Ectodermal cell (in vitro differentiated cells): ENCODE measurements at regions not wholly inside any gene's neighbourhood (a gene's known extent, or its start where the extent isn't known, plus 50 kb on each side); places are given as distances from the start of the nearest gene placed in this dataset.
"Not testable (repeated sequence)": the region's sequence is repeated elsewhere in the genome, so short reads cannot be mapped to it uniquely, and the experiment has no call there.

Experiments
- H3K27ac ChIP-seq: 2 replicates; pipeline ENCODE4 v1.7.0; 2013; ENCODE audit warnings: mild to moderate bottlenecking, low read depth, low read length; ENCODE audit not compliant: insufficient read depth, poor library complexity, severe bottlenecking
- H3K27me3 ChIP-seq: 2 replicates; pipeline ENCODE4 v1.7.0; 2013; ENCODE audit warnings: mild to moderate bottlenecking, low read length; ENCODE audit not compliant: insufficient read depth, control insufficient read depth, poor library complexity, severe bottlenecking
- H3K36me3 ChIP-seq: one replicate; pipeline ENCODE4 v1.7.0; 2013; ENCODE audit warnings: low read length; ENCODE audit not compliant: control insufficient read depth, insufficient read depth
- H3K4me1 ChIP-seq: one replicate; pipeline ENCODE4 v1.7.0; 2013; ENCODE audit warnings: low read length; ENCODE audit not compliant: control insufficient read depth, insufficient read depth
- H3K4me3 ChIP-seq: 2 replicates; pipeline ENCODE4 v1.7.0; 2013; ENCODE audit warnings: low read depth, low read length, control low read depth; ENCODE audit not compliant: insufficient read depth
- H3K9me3 ChIP-seq: 2 replicates; pipeline ENCODE4 v1.7.0; 2013; ENCODE audit warnings: mild to moderate bottlenecking, low read length, moderate library complexity; ENCODE audit not compliant: control insufficient read depth
- WGBS, 2 experiments: methylation state at CpG; one replicate each; pipeline ENCODE4 v1.1.7; 2013; ENCODE audit warnings: missing lambda C conversion rate in 2 of 2; 5-methylcytosine and 5-hydroxymethylcytosine counted together

DNA sequence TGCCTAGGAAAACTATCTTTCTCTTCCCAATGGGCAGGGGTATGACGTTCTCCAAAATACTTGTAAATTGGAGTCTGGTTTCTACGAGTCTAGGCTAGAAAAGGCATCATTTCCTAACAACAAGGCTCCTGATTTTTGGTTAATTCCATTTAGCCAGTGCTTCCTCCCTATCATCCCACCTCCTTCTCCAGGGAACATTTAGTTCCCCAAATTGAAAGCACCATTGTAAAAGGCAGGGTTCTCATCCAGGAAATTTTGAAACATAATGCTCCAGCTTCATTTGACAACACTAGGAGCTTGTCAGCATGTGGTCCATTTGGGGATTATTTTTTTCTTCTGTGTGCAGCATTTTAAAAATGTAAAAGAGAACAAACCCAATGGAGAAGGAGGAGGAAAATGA, 256.5 kb upstream of the GRIA1 start:
- H3K4me3 ChIP-seq, result no peak overlapping the region
- H3K4me1 ChIP-seq, result no peaks in the 10 kb centered on the region
- H3K27ac ChIP-seq, result no peak overlapping the region
- WGBS, 2 experiments, result 94 to 98% methylated on average over 2 of the region's 2 CpGs
- H3K27me3 ChIP-seq, result no peaks in the 10 kb centered on the region
- H3K36me3 ChIP-seq, result no peaks in the 10 kb centered on the region
- H3K9me3 ChIP-seq, result no peaks in the 10 kb centered on the region

DNA sequence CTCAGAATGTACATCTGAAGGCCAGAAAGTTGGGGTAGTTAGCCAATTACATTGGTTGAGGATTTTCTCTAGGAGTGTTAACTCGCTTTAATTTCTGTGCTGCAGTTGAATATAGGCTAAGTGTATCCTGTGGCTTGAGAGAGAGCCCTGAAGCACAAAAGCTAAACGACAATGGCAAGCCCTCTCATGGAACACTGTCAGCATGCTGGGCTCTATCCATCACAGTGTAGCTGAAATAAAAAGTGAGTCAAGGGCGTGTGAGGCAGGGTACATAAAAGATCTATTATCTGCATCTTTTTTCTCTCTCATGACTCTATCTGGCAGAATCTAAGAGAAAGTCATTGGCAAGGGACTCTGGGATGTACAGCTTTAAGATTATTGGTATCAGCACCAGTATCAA, 254.2 kb upstream of the GRIA1 start:
- no peaks in the 10 kb centered on the region for H3K4me1 ChIP-seq
- H3K27ac ChIP-seq, result no peak overlapping the region
- H3K4me3 ChIP-seq, result no peak overlapping the region
- H3K36me3 ChIP-seq, result no peaks in the 10 kb centered on the region
- no peaks in the 10 kb centered on the region for H3K9me3 ChIP-seq
- H3K27me3 ChIP-seq, result no peaks in the 10 kb centered on the region
- WGBS, 2 experiments, result 75 to 83% methylated on average over 3 of the region's 3 CpGs

DNA sequence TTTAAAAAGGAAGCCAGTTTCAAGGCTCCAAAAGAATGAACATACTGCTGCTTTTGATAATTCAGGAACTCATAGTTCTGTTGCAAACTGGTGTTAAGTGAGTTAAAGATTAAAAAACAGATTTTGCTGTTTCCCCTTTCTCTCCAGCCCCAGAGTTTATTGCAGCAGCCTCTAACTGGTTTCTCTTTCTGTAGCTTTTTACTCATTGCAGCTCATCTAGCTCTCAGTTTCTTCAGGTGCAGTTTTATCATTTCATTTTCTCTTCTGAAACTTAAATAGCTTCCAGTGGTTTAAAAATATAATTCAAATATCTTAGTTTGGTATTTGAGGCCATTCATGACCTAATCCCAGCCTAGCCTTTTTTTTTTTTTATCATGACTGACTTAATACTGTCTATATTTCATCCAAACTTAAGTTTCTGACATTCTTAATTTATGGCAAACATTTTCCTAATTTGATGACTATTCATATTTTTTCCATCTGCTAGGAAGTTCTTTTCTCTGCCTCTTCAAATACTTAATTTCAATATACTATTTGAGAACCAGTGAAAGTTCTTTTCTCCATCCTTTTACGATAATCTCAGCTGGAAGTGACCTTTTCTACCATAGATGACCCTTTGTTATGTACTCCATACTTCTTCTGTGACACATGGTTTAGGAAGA, 252.7 kb upstream of the GRIA1 start:
- H3K27ac ChIP-seq, result no peak overlapping the region
- no peak overlapping the region for H3K4me3 ChIP-seq
- 100% methylated on average over 1 of the region's 1 CpG for WGBS, 2 experiments
- H3K36me3 ChIP-seq, result no peaks in the 10 kb centered on the region
- no peaks in the 10 kb centered on the region for H3K4me1 ChIP-seq
- H3K9me3 ChIP-seq, result no peaks in the 10 kb centered on the region
- H3K27me3 ChIP-seq, result no peaks in the 10 kb centered on the region

DNA sequence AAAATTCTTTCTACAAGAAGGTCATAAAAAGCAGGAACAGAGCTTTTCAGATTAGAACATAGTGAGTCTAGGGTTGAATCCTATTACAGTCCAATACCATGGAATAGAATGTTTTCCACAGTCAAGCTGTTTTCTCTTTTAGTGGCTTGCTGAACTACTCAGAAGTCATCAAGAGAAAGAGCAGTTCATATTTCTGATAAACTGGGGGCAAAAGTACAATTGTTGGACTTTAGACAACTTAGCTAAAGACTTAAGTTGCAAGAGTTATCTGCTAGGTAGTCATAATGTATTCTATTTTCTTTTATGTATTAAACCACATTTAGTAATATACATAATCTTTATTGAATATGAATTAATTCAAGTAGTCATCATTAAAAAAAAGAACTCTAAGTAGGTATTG, 233.1 kb upstream of the GRIA1 start:
- Histone ChIP-seq H3K27me3 (no peaks in the 10 kb centered on the region), H3K4me1 (no peaks in the 10 kb centered on the region)

DNA sequence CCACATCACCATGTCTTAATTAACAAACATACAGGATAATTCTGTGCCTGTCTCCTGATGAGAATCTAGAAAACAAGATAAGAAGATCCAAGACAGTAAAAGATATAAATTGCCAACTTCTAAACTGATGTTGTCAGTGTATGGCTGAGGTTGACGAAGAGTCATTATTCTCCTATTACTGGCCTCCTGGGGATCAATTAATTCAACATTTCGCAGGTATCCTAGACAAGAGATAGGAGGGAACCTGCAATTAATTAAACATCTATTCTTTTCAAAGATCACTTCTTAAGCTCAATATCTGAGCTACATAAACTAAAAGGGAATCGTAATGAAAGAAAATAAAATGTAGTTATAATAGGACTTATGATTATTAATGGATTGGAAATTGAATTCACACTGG, 232.0 kb upstream of the GRIA1 start:
- Histone ChIP-seq H3K4me3 (no peak overlapping the region), H3K9me3 (no peaks in the 10 kb centered on the region), H3K36me3 (no peaks in the 10 kb centered on the region), H3K27ac (no peak overlapping the region), H3K27me3 (no peaks in the 10 kb centered on the region), H3K4me1 (no peaks in the 10 kb centered on the region)
- WGBS, 2 experiments, result 92 to 100% methylated on average over 3 of the region's 3 CpGs

More for the DNA sequence above, 233.1 kb upstream of the GRIA1 start:
- H3K36me3 ChIP-seq, result no peaks in the 10 kb centered on the region
- no peaks in the 10 kb centered on the region for H3K9me3 ChIP-seq
- no peak overlapping the region for H3K27ac ChIP-seq
- H3K4me3 ChIP-seq, result no peak overlapping the region

DNA sequence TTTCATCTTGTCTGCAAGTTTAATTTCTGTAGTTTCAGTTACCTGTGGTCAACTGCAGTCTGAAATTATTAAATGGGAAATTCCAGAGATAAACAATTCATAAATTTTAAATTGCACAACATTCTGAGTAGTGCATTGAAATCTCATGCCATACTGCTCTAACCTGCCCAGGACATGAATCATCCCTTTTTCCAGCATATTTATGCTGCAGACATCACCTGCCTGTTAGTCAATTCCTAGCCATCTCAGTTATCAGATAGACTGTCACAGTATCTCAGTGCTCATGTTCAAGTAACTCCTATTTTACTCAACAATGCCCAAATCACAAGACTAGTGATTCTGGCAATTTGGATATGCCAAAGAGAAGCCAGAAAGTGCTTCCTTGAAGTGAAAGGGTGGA, 223.0 kb upstream of the GRIA1 start:
- H3K4me3 ChIP-seq, result no peak overlapping the region
- no peaks in the 10 kb centered on the region for H3K9me3 ChIP-seq
- H3K27ac ChIP-seq, result no peak overlapping the region
- H3K27me3 ChIP-seq, result no peaks in the 10 kb centered on the region
- no peaks in the 10 kb centered on the region for H3K36me3 ChIP-seq
- no peaks in the 10 kb centered on the region for H3K4me1 ChIP-seq

DNA sequence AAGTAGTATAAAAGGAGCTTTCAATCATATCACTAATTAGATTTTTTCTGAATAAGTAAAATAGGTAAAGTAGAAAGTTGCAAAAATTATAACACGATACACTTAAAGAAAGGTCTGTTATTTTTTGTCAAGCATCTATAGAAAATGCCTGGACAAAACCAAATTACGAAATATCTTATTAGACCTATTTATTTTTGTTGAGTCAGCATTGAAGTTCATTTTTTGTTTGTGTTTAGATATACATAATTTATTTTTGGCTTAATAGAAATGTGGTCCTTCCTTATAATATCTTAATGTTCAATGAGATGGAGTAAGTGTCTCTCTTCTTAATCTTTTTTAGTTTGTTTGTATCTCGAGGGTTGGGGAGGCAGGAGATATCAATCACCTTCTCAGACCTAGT, 214.8 kb upstream of the GRIA1 start:
- 75% methylated on average over 3 of the region's 3 CpGs; no CpG with 5 or more reads in 1 of the 2 experiments for WGBS, 2 experiments

DNA sequence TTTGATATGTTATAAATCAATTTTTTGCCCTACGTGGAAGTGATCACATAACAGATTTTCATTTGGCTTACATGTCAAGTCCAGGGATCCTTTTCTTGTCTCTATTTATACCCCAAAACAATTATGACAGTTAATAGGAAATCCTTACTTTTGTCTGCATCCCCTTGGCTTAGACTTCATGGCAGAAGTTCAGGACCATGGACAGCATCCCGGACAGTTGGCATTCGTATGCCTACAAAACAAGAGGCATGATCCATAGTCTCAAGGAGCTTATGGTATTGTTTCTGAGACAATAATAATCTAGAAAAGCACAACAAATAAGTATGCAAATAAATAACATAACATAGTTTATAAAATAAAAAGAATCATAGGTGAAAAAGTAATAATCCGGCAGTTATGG, 214.3 kb upstream of the GRIA1 start:
- Histone ChIP-seq H3K27ac (no peak overlapping the region), H3K27me3 (no peaks in the 10 kb centered on the region), H3K4me3 (no peak overlapping the region), H3K9me3 (no peaks in the 10 kb centered on the region), H3K4me1 (no peaks in the 10 kb centered on the region), H3K36me3 (no peaks in the 10 kb centered on the region)
- 30 to 53% methylated on average over 3 to 4 of the region's 4 CpGs for WGBS, 2 experiments

More for the DNA sequence above, 214.8 kb upstream of the GRIA1 start:
- H3K4me3 ChIP-seq, result no peak overlapping the region
- no peak overlapping the region for H3K27ac ChIP-seq
- H3K27me3 ChIP-seq, result no peaks in the 10 kb centered on the region
- no peaks in the 10 kb centered on the region for H3K36me3 ChIP-seq
- H3K9me3 ChIP-seq, result no peaks in the 10 kb centered on the region
- no peaks in the 10 kb centered on the region for H3K4me1 ChIP-seq

DNA sequence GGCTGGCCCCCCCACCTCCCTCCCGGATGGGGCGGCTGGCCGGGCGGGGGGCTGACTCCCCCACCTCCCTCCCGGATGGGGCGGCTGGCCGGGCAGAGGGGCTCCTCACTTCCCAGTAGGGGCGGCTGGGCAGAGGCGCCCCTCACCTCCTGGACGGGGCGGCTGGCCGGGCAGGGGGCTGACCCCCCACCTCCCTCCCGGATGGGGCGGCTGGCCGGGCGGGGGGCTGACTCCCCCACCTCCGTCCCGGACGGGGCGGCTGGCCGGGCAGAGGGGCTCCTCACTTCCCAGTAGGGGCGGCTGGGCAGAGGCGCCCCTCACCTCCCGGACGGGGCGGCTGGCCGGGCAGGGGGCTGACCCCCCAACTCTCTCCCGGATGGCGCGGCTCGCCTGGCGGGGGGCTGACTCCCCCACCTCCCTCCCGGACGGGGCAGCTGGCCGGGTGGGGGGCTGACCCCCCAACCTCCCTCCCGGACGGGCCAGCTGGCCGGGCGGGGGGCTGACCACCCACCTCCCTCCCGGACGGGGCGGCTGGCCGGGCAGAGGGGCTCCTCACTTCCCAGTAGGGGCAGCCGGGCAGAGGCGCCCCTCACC, 194.1 kb upstream of the GRIA1 start:
- H3K4me1 ChIP-seq, H3K9me3 ChIP-seq, H3K27ac ChIP-seq, H3K27me3 ChIP-seq, H3K4me3 ChIP-seq, H3K36me3 ChIP-seq: not testable (repeated sequence)
- 87% methylated on average over 41 to 44 of the region's 45 CpGs for WGBS, 2 experiments

DNA sequence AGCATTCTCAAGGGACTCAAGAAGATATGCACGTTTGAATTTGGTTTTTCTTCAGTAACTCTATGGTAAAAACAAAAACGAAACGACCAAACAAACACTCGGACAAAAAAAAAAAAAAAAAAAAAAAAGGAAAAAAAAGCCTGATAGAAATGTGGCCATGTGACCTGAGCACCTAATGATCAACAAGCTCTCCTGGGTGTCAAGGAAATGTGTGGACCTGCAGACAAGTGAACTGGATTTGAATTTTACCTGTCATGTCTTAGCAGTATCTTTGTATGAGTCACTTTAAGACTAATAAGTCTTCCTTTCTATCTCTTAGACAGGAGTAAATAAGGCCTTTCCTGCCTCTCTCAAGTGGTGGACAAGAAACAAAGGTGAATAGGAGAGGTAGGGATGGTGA, 190.6 kb upstream of the GRIA1 start:
- WGBS, 2 experiments, result 90 to 100% methylated on average over 4 of the region's 4 CpGs
- no peaks in the 10 kb centered on the region for H3K36me3 ChIP-seq
- no peaks in the 10 kb centered on the region for H3K9me3 ChIP-seq
- peaks cover 8% of the 10 kb centered on the region for H3K4me1 ChIP-seq
- no peak overlapping the region for H3K27ac ChIP-seq
- no peaks in the 10 kb centered on the region for H3K27me3 ChIP-seq
- H3K4me3 ChIP-seq, result no peak overlapping the region

DNA sequence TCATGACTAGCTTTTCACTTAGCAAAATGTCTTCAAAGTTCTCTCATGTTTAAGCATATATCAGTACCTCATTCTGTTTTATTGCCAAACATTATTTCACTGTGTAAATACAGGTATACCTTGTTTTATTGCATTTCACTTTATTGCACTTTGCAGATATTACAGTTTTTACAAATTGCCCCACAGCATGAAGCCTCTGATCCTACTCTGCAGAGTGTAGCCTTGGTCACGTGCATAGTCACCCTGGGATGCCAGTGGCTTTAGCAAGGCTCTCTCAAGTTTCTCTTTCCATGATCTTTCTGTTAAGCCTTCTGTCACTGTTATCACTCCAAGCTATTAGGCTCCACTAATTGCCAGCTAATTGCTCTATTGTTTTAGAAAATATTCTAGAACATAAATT, 182.2 kb upstream of the GRIA1 start:
- Histone ChIP-seq H3K27me3 (no peaks in the 10 kb centered on the region), H3K9me3 (no peaks in the 10 kb centered on the region), H3K27ac (no peak overlapping the region), H3K4me3 (no peak overlapping the region), H3K4me1 (no peaks in the 10 kb centered on the region), H3K36me3 (no peaks in the 10 kb centered on the region)
- WGBS, 2 experiments, result 63 to 77% methylated on average over 1 of the region's 1 CpG
